GM18873 (cell line): ENCODE measurements at regions not wholly inside any gene's neighbourhood (a gene's known extent, or its start where the extent isn't known, plus 50 kb on each side); places are given as distances from the start of the nearest gene placed in this dataset.

Experiments
- ATAC-seq: cut with Tn5 transposase; IDR thresholded peaks from one replicate; pipeline ENCODE4 v1.9.1; 2021; ENCODE audit warnings: mild to moderate bottlenecking, moderate library complexity, moderate number of reproducible peaks; ENCODE audit not compliant: unreplicated experiment, low FRiP score

DNA sequence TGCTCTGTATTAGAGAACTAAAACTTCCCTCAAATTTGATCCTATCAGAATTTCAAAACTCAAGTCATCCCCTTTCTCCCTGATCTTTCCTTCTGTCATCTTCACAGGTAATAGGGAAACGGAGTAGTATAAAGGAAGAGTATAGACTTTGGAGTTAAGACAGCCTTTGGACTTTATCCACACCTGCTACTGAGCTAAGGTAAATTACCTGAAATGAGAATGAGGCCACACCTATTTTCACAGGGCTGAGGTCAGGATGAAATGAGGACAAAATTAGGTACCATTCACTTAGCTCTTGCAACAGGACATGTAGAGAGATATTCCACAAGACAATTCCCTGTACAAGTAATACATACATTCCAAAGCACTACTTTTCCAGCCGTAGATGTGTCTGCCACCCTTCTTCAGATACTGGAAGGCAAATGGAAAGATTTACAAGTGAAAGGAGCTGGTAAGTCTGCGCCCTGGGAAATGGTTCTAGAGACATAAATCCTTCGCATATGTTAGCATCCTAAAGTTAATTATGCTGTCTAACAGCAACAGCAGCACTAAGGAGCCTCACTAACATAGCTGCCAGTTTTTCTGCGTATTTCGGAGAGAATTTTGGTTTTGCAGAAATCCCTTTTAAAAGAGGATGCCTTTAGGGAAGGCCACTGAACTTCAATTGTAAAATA lies 461.8 kb downstream of the SHQ1 start:
- ATAC-seq = no peak

DNA sequence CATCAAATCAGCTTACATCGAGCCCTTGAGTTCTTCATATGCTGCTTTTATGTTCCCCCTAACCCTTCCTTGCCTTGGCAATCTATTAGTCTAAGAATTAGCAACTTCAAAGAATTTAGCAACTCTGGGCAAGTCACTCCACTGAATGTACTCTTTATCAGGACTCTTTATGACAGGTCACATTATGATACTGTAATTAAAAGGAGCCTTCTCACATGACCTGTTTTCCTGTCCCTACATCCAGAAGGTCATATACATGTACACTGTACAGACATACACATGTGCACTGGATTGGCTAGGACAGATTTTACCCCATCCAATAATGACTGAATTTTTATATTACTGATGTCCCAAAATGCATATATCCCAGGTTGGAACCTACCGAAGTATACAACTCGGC lies 463.1 kb downstream of the SHQ1 start:
- no peak for ATAC-seq

DNA sequence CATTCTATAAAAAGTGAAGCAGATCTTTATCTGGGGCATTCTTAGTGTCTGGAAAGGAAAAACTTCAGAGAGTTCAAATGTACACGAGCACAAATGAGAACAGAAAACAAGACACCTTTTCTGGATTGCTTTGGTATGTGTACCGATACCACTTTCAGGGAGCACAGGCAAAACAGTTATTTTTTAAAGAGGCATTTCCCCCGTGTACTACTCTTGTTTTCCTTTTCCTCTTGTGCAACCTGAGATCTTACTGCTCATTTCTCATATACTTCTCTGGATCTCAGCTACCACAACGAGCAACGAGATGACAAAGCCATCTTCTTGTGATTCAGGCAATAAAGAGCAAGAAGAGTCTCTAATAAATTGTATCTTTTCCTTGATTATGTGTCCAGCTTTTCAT lies 463.6 kb downstream of the SHQ1 start:
- no peak for ATAC-seq

DNA sequence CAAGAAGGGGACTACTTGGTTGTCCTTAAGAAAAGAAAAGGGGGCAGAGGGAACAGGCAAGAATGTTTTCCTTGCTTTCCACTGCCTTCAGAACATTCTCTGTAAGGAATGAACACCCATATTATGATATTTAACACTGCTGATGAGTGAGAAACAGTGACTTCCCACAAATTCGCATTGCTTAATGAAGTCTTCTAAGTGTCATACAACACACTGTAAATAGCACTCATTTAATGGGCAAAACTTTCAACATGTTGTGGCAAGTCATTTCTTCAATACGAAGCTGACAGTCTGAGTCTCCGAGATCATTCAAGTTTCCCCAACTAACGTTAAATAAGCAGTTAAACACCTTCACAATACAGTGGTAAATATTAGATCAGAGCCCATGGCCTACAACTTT lies 464.4 kb downstream of the SHQ1 start:
- ATAC-seq = no peak

DNA sequence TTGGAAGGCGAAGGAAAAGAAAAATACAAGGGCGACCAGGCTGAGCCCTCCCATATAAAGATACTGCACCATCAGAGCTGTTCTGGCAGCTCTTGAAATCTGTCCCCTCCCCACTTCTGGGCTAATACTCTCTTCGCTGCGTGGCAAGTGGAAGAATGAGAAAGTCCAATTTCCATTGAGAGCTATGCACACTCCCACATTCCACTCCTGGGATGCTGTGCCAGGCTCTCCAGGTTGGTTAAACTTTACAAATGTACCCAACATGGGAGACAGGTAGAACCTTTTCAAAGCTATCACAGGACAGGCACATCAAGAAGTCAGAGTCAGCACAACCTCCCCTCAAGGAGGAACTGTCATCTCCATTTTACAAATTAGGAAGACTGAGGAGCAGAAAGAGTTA lies 465.0 kb downstream of the SHQ1 start:
- ATAC-seq = no peak

DNA sequence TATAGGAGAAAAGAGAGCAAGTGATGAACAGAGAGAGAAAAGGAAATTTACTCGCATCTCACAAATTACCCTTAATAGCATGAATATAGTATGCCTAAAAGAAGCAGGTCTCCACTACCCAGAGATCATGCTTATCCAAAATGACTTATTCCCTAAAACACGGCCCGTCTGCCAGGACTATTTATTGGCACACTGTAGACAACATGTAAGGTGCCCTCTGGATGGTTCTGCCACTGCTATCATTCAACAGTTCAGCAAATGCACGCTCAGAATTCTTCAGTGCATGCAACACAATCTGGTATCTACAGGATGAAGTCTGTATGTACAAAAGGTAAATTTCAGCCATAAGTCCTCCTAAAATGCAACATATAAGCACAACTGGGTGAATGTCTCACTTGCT lies 465.8 kb downstream of the SHQ1 start:
- ATAC-seq = no peak

DNA sequence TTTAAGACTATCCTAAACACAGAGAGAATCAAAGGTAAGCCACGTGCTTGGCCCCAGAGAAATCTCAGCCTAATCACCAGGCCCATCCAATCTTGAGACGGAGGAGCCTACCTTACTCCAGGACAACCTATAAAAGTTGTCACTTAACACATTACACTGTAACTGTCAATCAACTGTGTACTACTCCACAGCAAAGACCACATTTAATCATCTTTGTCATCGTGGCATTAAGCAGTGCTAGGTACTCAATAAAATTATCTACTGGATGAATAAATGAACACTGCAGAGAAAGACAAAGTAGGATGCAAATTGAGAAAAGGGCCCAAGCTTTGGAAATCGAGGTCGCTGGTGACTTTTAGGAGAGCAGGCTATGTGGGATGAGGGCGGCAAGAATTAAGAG lies 466.7 kb downstream of the SHQ1 start:
- ATAC-seq = no peak

DNA sequence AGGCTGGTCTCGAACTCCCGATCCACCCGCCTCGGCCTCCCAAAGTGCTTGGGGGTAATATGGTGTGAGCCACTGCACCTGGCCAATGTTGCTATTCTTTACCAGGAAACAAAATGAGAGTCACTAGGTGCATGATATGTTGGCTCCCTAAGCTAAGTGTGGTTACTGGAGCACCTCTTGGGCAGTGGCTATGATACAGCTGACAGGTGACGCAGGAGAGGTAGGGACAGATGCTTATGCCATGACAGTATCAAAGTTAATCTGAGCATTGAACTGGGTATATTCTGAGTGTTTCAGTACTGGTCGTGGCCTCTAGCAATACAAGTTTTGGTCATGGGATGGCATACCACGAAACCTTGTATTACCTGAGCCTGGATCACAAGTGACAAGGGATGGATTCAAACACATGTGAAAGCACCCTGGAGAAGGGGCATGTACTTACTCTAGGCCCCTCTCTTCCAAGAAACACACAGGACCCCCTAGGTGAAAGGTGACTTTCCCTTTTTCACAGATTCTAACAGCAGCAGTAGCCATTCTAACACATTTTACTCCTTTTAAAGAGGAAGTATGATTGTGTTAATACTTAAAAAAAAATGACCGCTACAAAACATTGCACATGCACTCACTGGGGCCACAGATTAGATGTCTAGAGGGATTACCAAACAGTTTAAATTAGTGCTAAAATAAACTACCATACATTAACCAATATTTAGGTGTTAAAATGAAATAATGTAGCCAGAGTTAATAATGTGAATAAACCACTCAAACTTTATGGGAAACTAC lies 467.3 kb downstream of the SHQ1 start:
- ATAC-seq = no peak

DNA sequence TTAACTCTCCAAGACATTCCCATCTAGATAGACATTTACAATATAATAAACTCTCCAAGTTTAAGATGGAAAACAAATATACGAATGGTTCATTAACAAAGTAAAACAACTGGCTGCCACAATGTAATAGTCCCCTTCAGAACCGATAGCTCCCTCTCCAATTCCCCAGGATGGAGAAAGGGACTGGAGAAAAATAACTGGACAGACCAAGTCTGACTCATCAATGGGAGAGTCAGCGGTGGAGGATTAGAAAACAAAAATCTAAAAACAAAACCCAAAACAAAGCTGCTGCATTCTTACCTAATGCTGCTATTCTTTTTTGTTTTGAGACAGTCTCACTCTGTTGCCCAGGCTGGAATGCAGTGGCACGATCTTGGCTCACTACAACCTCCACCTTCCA lies 468.1 kb downstream of the SHQ1 start:
- ATAC-seq = no peak

DNA sequence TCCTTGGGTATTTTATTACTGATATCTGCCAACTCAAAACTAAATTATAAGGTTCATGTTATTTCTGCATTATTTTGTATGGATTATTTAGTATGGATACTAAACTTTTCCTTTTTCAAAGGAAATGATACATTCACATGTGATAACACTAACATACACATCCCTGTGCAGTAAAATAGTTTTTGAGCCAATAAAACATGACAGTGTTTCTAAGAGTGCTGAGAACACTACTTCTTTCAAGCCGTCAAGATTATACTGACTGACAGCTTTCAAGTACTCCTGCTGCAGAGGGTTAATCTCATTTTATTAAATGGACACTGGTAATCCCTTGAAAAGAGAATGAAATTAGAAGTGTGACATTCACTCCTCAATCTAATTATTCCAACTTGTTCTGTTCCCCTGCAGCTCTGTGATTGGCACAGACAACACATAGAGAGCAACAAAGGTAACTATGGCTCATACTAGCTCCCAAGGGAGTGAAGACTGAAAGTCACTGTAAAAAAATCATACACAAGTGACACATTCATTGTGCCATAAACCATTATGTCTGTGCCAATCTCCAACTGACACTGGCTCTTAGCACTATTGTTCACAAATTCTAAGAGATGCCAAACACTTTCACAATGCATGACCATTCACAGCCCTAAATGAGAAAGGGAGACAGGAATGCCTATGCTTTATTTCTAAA lies 468.6 kb downstream of the SHQ1 start:
- ATAC-seq = no peak

DNA sequence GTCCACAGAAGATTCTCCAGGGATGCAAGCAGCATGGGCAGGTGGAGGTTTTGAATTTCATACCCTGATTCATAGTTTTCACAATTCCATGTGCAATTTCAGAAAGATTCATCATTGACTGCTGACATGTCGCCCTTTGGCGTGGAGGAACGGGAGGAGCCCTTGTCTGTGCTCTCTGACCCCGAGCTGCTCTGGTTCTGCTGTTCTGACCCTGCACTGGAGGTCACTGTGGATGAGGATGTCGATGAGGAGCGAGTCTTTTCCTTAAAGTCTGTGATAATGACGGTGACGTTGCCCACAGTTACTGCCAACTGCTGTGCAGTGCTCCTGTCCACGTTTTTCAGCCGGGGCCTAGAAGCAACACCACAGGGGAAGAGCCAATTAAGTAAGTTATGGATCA lies 470.0 kb downstream of the SHQ1 start:
- no peak for ATAC-seq

DNA sequence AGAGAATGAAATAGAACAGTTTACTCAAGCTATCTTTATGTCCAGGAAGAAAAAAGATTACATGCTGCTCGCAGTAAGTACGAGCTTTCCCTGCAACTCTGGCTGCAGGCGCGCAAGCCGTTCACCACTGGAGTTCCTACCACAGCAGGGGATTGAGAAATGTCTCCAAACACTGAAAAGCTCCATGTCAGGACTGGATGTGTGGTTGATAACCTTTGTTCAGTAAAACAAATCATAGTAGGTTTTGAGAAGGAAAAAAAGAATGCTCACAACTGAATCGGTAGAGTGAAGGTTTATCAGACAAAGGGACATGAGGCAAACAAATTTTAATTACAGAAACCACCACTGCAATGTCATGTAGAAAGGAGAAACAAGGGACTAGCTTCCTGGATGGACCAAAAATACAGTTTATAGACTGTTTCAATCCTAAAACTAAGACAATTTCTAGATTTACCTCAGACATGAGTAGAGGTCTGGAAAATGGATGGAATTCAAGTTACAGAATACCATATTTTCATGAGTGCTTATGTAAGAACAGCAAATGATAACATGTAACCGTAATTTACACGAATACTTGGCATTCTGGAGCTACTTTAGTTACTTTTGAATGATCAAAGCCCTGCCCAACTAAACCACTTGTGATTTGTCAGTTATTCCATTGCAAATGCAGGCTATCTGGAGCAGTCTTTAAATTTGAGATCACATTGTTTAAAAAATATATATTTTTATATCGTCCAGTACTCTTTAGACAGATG lies 471.1 kb downstream of the SHQ1 start:
- ATAC-seq = no peak

DNA sequence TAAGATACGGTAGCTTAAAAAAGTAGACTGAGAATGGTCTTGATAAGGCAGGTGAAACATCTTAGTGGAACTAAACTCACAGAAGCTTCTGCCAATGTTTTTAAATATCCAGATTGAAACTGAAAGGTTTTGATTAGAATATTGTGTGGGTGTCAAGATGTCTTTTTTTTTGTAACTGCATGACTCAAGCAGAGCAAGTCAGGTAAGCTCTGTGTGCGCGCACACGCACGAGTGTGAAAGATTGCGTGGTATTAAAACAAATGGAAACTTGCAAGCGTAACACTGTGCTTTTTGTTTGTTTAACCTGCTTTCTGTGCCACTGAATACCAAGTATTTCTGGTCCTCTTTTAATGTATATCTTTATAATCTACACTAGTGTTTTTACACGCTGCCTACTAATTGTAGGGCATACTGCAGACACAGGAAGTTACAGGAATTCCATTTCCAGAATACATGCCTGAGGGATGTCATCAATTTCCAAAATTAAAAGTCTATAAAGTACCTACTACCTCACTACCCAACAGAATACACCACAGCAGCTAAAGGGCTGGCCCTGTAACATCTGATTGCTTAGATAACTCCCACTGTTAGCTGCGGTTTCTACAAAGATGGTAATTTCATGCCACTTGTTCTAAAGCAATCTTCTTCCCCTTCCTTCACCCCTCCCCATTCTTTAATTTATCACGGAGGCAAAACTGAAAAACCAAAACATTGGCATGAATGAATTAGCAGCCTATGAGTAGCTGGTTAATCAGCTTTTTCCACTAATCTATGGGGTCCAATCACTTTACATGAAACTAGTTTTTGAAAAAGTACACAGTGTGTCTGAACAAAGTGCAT lies 472.8 kb downstream of the SHQ1 start:
- ATAC-seq = no peak

DNA sequence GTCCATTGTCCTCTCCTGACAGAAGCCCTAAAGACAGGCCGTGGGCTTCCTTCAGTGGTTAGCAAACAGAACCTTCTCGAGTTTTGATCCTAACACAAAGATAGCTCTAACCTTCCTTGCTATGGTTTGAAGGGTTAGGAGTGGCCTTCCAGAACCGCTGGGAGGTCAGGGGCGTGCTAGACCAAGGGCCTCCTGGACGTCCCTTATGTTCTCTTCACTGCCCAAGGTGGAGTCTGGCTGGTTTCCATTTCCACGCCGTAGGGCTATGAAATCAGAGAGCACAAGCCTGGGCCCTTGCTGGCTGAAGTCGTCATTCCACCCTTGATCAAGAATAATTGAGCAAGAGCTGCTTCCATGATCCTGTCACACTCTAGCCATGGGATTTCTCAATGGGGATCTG lies 475.1 kb downstream of the SHQ1 start:
- no peak for ATAC-seq

DNA sequence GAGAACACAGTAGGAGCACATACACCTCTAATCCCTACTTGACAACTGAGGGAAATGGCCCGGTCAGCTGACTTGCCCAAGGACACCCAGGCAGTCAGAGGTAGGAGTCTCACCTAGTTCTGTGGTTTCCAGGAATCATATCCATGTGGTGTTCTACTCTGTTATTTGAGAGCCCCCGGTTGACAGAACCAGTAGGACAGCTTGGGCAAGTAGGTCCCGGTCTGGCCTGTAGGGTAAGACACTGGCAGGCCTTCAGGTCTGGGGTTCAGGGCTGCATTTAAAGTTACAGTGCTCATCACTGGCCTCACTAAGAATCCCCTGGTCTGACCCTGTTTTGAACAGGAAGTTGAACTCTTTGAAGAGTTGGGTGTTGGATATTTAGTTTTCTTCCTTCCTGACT lies 476.1 kb downstream of the SHQ1 start:
- no peak for ATAC-seq

DNA sequence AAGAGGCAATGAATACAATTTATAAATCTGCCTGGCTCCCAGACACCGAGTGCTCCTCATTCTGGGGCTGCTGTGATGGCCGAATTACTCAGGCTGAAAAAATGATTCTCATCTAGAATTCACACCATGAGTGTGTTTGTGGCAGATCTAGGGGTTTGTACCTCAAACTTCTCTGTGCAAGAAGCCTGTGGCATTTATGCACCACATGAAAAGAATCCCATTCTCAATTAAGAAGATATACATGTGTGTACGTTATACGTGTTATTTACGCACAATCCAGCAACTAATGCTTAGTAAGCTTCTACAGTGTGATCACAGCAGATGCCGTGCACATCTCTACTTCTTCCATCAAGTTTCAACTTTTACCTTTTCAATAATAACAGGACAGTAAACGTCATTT lies 476.8 kb downstream of the SHQ1 start:
- no peak for ATAC-seq

DNA sequence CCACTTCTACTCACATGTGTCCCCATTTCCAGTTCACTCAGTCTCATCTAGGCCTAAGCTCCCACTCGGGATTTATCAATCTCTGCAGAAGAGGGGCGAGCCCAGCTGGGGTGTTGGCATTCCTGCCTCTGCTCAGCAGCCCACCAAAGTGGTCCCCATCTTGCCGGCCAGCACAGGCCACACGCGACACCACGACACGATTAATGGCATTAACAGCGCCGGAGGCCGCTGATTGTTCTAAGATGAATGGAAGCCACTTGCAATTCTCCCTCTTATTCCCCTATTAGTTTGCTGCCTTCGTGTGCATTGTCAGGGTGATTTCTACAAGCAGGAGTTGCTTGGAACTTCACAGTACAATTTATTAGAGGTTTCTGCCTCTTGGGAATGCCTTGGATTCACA lies 477.3 kb downstream of the SHQ1 start:
- no peak for ATAC-seq

DNA sequence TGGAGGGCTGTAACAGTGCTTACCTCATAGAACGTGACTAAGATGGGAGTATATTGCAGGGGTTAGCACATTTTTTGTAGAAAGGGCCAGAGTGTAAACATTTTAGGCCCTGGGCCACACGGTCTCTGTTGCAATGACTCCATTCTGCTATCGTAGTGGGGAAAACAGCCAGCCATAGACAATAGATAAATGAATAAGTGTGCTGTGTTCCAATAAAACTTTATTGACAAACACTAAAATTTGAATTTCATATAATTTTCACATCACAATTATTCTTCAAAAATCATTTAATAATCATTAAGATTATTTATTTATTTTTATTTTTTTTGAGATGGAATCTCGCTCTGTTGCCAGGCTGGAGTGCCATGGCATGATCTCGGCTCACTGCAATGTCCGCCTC lies 478.6 kb downstream of the SHQ1 start:
- no peak for ATAC-seq

DNA sequence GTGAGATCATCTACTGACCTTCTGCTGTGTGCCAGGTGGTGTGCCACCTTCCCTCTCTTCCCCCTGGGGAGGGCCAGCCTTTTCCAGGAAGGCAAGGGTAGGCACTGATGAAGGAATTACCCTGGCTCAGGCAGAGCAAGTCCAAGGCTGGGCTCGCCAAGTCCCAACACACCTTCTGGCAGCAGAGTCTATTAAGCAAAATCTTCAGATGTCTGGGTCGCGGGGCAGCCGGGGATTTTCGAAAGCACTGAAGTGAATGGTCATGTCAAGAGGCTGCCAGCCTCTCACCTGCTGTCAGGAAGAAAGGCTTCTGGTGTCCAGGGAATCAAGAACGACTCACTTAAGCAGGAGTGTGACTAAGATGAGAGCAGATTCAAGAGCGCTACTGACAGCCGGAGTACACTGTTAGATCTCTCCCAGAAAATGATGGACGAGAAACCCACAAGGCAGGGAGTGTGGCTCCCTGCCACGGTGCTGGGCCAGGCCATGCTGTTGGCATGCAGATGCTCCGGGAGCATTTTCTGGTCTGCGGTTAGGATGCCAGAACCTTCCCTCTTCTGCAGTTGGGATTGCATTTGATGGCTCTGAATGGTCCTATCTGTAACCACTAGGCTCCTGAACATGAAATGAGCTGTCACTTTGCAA lies 479.8 kb downstream of the SHQ1 start:
- no peak for ATAC-seq

DNA sequence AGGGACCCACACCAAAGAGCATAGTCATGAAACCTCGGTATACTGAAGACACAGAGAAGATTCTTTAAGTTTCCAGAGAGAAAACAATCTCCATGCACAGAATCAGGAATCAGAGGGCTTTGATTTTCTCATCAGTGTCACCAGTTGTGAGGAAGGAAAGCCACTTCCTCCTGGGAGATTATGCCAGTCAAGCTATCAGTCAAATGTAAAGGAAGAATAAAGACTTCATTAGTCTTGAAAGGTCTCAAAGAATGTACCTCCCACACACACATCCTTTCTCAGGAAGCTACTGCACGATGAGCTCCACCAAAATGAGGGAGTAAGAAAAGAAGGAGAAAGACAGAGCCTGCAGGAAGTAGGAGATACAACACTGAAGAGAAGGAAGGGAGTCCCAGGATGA lies 486.3 kb downstream of the SHQ1 start:
- no peak for ATAC-seq
